GM23248 (cell line): ENCODE measurements at regions not wholly inside any gene's neighbourhood (a gene's known extent, or its start where the extent isn't known, plus 50 kb on each side); places are given as distances from the start of the nearest gene placed in this dataset.

Experiments
- EZH2 ChIP-seq: fragments of 200-600 bp; sonication (generic); IDR thresholded peaks from 2 replicates; pipeline ENCODE4 v1.6.1; 2018; ENCODE audit warnings: antibody characterized with exemption, mild to moderate bottlenecking; ENCODE audit not compliant: insufficient read depth, poor library complexity, severe bottlenecking
- EZH2phosphoT487 ChIP-seq: fragments of 200-600 bp; sonication (generic); IDR thresholded peaks from 2 replicates; pipeline ENCODE4 v1.6.1; 2018; ENCODE audit warnings: antibody characterized with exemption, moderate library complexity, mild to moderate bottlenecking, low read depth; ENCODE audit not compliant: insufficient read depth

GRCh38 chr4:11512871-11513270 lies 84.2 kb upstream of the HS3ST1 start:
- TF ChIP-seq EZH2 (no peak), EZH2phosphoT487 (no peak)
